Neutrophil (primary cell): ENCODE measurements at regions not wholly inside any gene's neighbourhood (a gene's known extent, or its start where the extent isn't known, plus 50 kb on each side); places are given as distances from the start of the nearest gene placed in this dataset.

ENCODE experiments used
- H3K27ac ChIP-seq: fragments of 200-600 bp; sonication (generic); 2 replicates; pipeline ENCODE4 v1.5.1; 2016; ENCODE audit warnings: mild to moderate bottlenecking, moderate library complexity
- H3K27me3 ChIP-seq: fragments of 200-600 bp; sonication (generic); 2 replicates; pipeline ENCODE4 v1.6.0; 2016; ENCODE audit warnings: mild to moderate bottlenecking
- H3K36me3 ChIP-seq: fragments of 200-600 bp; sonication (generic); 2 replicates; pipeline ENCODE4 v1.5.1; 2017
- H3K4me1 ChIP-seq, 2 experiments: fragments of 200-600 bp in 1 of 2; sonication (generic) in 1 of 2; 1 replicate in 1 of 2; 2 replicates in 1 of 2; pipeline versions ENCODE4 v1.5.1 to v1.6.1; 2013 to 2016; ENCODE audit warnings: low read depth in 1 of 2, low read length in 1 of 2, mild to moderate bottlenecking in 1 of 2, moderate library complexity in 1 of 2; ENCODE audit not compliant: control insufficient read depth in 1 of 2, insufficient read depth in 1 of 2
- H3K4me3 ChIP-seq, 2 experiments: fragments of 200-600 bp in 1 of 2; sonication (generic) in 1 of 2; 1 replicate in 1 of 2; 2 replicates in 1 of 2; pipeline ENCODE4 v1.5.1; 2013 to 2016; ENCODE audit warnings: low read depth in 1 of 2, low read length in 1 of 2, mild to moderate bottlenecking in 1 of 2, moderate library complexity in 1 of 2
- H3K9me3 ChIP-seq: fragments of 200-600 bp; sonication (generic); 2 replicates; pipeline ENCODE4 v1.5.1; 2016
- TF ChIP-seq, protein P1 (sequence below): fragments of 200-600 bp; sonication (generic); IDR thresholded peaks from 2 replicates; pipeline ENCODE4 v1.5.1; 2016; ENCODE audit warnings: antibody characterized with exemption

DNA sequence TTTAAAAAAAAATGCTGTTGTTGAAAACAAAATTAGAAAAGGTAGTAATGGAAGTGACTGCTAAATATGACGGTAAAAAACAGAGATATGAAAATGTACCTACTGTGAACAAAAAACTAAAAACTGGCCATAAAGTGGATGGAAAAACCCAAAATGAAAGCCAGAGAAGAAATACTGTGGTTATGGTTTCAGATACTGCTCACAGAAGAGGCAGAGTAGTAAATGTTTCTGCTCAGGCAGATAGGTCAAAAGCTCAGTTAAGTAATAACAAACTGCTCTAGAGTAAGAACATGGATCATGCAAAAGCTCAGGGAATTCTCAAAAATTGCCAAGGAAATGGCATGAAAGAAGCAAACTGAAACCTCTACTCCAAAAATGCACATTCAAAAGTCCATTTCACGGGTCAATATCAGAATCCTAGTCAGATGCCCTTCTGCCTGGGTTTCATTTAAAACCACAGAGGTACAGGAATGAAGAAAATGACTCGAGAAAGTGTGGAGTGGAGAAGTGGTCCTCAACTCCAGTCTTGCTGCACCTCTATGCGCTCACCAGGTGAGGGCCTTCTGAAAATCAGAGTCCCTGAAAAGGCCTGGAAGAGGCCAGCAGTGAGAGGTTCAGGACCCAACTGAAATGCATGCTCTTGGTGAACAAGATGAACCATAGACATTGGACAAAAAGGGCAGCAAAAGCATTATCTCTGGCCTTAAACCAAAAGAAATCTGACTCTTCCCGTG, 315.0 kb upstream of the SPRY2 start:
- TF ChIP-seq, protein P1, sequence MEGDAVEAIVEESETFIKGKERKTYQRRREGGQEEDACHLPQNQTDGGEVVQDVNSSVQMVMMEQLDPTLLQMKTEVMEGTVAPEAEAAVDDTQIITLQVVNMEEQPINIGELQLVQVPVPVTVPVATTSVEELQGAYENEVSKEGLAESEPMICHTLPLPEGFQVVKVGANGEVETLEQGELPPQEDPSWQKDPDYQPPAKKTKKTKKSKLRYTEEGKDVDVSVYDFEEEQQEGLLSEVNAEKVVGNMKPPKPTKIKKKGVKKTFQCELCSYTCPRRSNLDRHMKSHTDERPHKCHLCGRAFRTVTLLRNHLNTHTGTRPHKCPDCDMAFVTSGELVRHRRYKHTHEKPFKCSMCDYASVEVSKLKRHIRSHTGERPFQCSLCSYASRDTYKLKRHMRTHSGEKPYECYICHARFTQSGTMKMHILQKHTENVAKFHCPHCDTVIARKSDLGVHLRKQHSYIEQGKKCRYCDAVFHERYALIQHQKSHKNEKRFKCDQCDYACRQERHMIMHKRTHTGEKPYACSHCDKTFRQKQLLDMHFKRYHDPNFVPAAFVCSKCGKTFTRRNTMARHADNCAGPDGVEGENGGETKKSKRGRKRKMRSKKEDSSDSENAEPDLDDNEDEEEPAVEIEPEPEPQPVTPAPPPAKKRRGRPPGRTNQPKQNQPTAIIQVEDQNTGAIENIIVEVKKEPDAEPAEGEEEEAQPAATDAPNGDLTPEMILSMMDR: no peak
- no peak overlapping the region for H3K27ac ChIP-seq

DNA sequence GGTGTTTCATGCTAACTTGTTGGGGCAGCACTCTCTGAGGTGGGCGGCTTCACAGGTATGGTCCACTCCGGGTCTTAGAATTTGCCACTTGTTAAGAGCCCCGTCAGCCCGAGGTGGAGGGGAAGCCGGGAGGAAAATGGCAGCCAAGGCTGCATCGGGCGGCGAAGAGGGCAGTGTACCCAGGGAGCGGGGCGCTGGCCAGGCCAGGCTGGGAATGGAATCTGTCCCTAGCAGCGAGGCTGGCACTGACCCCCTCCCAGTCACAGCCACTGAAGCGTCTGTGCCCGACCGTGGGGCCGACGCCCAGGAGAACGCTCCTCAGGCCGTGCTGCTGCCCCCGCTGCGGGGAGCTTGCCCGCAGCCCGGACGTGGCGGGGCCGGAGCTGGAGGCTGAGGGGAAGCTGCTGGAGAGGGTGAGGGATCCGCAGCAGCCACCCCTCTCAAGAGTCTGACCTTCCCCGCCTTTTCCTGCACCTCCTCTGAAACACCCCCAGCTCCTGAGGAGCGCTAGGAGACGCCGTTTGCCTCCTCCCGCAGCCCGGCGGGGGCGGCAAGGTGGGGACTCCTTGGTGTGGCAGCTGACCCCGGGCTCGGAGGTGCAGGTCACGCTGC, 313.8 kb upstream of the SPRY2 start:
- no peak overlapping the region for H3K4me3 ChIP-seq
- TF ChIP-seq, protein P1: no peak

More for the DNA sequence above, 315.0 kb upstream of the SPRY2 start:
- Histone ChIP-seq H3K4me1 (no peaks in the 10 kb centered on the region), H3K36me3 (no peaks in the 10 kb centered on the region), H3K9me3 (no peaks in the 10 kb centered on the region), H3K4me3 (no peak overlapping the region), H3K27me3 (peaks cover 12% of the 10 kb centered on the region)

DNA sequence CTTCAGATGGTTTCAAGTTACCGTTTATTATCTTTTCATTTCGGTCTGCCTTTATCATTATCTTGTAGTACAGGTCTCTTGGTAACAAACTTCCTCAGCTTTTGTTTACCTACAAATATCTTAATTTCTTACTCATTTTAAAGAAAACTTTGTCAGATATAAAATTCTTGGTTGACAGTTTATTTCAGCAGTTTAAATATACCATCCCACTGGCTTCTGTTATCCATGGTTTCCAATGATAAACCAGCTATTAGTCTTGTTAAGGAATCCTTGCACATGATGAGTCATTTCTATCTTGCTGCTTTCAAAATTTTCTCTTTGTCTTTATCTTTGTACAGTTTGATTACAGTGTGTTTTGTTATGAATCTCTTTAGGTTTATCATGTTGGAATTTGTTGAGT, 308.3 kb upstream of the SPRY2 start:
- H3K4me1 ChIP-seq: no peaks in the 10 kb centered on the region
- TF ChIP-seq, protein P1: no peak
- H3K36me3 ChIP-seq: no peaks in the 10 kb centered on the region
- H3K9me3 ChIP-seq: no peaks in the 10 kb centered on the region
- H3K27ac ChIP-seq: no peak overlapping the region
- H3K27me3 ChIP-seq: peaks cover 1% of the 10 kb centered on the region
- H3K4me3 ChIP-seq: no peak overlapping the region

More for the DNA sequence above, 313.8 kb upstream of the SPRY2 start:
- H3K9me3 ChIP-seq: no peaks in the 10 kb centered on the region
- H3K4me1 ChIP-seq: no peaks in the 10 kb centered on the region
- no peak overlapping the region for H3K27ac ChIP-seq
- H3K36me3 ChIP-seq: no peaks in the 10 kb centered on the region
- peaks cover 12% of the 10 kb centered on the region for H3K27me3 ChIP-seq

DNA sequence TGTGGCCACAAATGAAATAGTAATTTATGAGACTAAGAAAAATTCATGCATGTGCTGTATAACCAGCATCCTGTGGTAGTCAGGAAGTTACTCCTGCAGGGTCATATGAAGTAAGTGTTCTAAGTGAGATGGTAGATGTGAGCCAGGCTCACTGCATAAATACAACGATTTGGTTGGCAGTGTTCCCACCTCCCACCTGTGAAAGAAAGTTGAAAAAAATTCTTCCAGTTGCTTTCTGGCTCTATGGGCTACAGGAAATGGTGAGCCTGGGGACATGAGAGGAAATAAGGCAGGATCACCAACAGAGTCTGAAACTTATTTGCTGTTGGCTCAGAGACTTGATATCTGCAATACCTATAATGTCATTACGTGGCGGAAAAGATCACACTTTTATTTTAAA, 301.7 kb upstream of the SPRY2 start:
- Histone ChIP-seq H3K36me3 (no peaks in the 10 kb centered on the region), H3K27ac (no peak overlapping the region), H3K4me1 (no peaks in the 10 kb centered on the region), H3K4me3 (no peak overlapping the region), H3K27me3 (no peaks in the 10 kb centered on the region), H3K9me3 (no peaks in the 10 kb centered on the region)
- TF ChIP-seq, protein P1: no peak

DNA sequence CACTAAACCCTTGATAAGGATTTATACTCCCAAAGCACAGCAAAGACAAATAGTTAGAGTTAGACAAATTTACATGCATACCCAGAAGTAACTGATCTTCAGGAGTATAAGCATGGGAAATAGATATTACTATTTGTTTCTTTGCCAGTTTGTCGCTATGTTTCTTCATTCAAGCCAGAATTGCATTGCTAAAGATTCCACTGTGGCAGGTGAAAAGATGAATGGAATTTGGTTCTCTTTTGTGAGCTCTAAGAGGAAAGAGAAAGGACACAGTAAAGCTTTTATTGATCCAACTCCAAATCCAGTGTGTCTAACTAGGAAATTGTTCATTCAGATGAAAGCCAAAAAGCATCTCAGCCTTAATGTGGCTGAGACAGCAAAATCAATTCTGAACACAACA, 292.3 kb upstream of the SPRY2 start:
- no peak overlapping the region for H3K27ac ChIP-seq
- no peaks in the 10 kb centered on the region for H3K27me3 ChIP-seq
- TF ChIP-seq, protein P1: no peak
- no peaks in the 10 kb centered on the region for H3K36me3 ChIP-seq
- H3K4me3 ChIP-seq: no peak overlapping the region
- H3K4me1 ChIP-seq: no peaks in the 10 kb centered on the region
- H3K9me3 ChIP-seq: no peaks in the 10 kb centered on the region
